ENCODE measurements at regions not wholly inside any gene's neighbourhood (a gene's known extent, or its start where the extent isn't known, plus 50 kb on each side); places are given as distances from the start of the nearest gene placed in this dataset.

GRCh38 chr2:150608341-150608740 lies 120.9 kb upstream of the RND3 start:
- 70 to 79% methylated on average over 1 of the region's 1 CpG for whole genome bisulfite sequencing, 2 donors
- intact Hi-C loops (cut with DNase I; ENCODE audit: low total_unique reads), result no loop called here
- TF ChIP-seq CTCF (IDR thresholded peaks at IDR 0.05), result no peak
- no peak for TF ChIP-seq POLR2A (IDR thresholded peaks at IDR 0.05)
- no peak overlapping the region for H3K4me3 ChIP-seq (ENCODE audit: low read depth, poor library complexity, severe bottlenecking)
- no peak for DNase-seq (ENCODE audit: low spot score in 2 of 2)

- no peak overlapping the region for H3K4me3 ChIP-seq (ENCODE audit: low read depth, poor library complexity, severe bottlenecking)
- TF ChIP-seq POLR2A (IDR thresholded peaks at IDR 0.05), result no peak
- TF ChIP-seq CTCF (IDR thresholded peaks at IDR 0.05), result no peak
- intact Hi-C loops (cut with DNase I; ENCODE audit: low total_unique reads), result no loop called here
Observed at GRCh38 chr2:150607390-150607811, 119.9 kb upstream of the RND3 start.

GRCh38 chr2:150606380-150607060 lies 119.1 kb upstream of the RND3 start:
- intact Hi-C loops (cut with DNase I; ENCODE audit: low total_unique reads), result no loop called here
- DNase-seq (ENCODE audit: low spot score in 2 of 2), result no peak
- TF ChIP-seq POLR2A (IDR thresholded peaks at IDR 0.05), result no peak
- no peak overlapping the region for H3K4me3 ChIP-seq (ENCODE audit: low read depth, poor library complexity, severe bottlenecking)

More at GRCh38 chr2:150607390-150607811, 119.9 kb upstream of the RND3 start:
- DNase-seq (ENCODE audit: low spot score in 2 of 2), result no peak

- no peak for DNase-seq (ENCODE audit: low spot score in 2 of 2)
- WGBS, 2 donors, result 94 to 96% methylated on average over 3 of the region's 3 CpGs
- TF ChIP-seq POLR2A (IDR thresholded peaks at IDR 0.05) (no peak), CTCF (IDR thresholded peaks at IDR 0.05) (no peak)
- H3K4me3 ChIP-seq (ENCODE audit: low read depth, poor library complexity, severe bottlenecking), result no peak overlapping the region
- intact Hi-C loops (cut with DNase I; ENCODE audit: low total_unique reads), result no loop called here
Observed at GRCh38 chr2:150605664-150606063, 118.2 kb upstream of the RND3 start.

- 73 to 81% methylated on average over 6 of the region's 6 CpGs for WGBS, 2 donors
- H3K4me3 ChIP-seq (ENCODE audit: low read depth, poor library complexity, severe bottlenecking), result no peak overlapping the region
- intact Hi-C loops (cut with DNase I; ENCODE audit: low total_unique reads), result no loop called here
- no peak for TF ChIP-seq POLR2A (IDR thresholded peaks at IDR 0.05)
- no peak for TF ChIP-seq CTCF (IDR thresholded peaks at IDR 0.05)
- DNase-seq (ENCODE audit: low spot score in 2 of 2), result no peak
Observed at GRCh38 chr2:150601280-150602038, 114.0 kb upstream of the RND3 start.

GRCh38 chr2:150599889-150600288 lies 112.4 kb upstream of the RND3 start:
- intact Hi-C loops (cut with DNase I; ENCODE audit: low total_unique reads), result no loop called here
- no peak overlapping the region for H3K4me3 ChIP-seq (ENCODE audit: low read depth, poor library complexity, severe bottlenecking)
- TF ChIP-seq CTCF (IDR thresholded peaks at IDR 0.05) (no peak), POLR2A (IDR thresholded peaks at IDR 0.05) (no peak)
- no peak for DNase-seq (ENCODE audit: low spot score in 2 of 2)
